ENCODE measurements at regions not wholly inside any gene's neighbourhood (a gene's known extent, or its start where the extent isn't known, plus 50 kb on each side); places are given as distances from the start of the nearest gene placed in this dataset.

- TF ChIP-seq CTCF (IDR thresholded peaks at IDR 0.05; ENCODE audit: low read depth, low read length, poor library complexity, severe bottlenecking) (no peak), EZH2phosphoT487 (IDR thresholded peaks at IDR 0.05; ENCODE audit: borderline replicate concordance, low read length) (no peak)
- no peaks in the 10 kb centered on the region for H3F3A ChIP-seq (ENCODE audit: control insufficient read depth, insufficient read depth)
- no peaks in the 10 kb centered on the region for H3K4me1 ChIP-seq (ENCODE audit: control insufficient read depth, low read length)
- no peaks in the 10 kb centered on the region for H3K9me2 ChIP-seq (replicated peaks; ENCODE audit: control insufficient read depth, low read length)
- no peaks in the 10 kb centered on the region for H3K36me3 ChIP-seq (ENCODE audit: control insufficient read depth, low read length)
- no peaks in the 10 kb centered on the region for H3K27me3 ChIP-seq (ENCODE audit: control insufficient read depth, low read length)
- no peaks in the 10 kb centered on the region for H3K79me2 ChIP-seq (ENCODE audit: control insufficient read depth, low read length)
- no peak overlapping the region for H3K4me3 ChIP-seq (ENCODE audit: low read length)
- H3K9me3 ChIP-seq (ENCODE audit: control insufficient read depth, insufficient read depth, low read length) = no peaks in the 10 kb centered on the region; the same call in 1 of the 2 replicates
- H3K4me2 ChIP-seq (ENCODE audit: low read length) = no peak overlapping the region
- no peaks in the 10 kb centered on the region for H4K20me1 ChIP-seq (ENCODE audit: control insufficient read depth, insufficient read depth, low read depth, low read length)
- no peak overlapping the region for H3K27ac ChIP-seq (ENCODE audit: low read depth, low read length)
These were observed 870.2 kb downstream of the SI start for GRCh38 chr3:164208048-164208447.

- Histone ChIP-seq H4K20me1 (ENCODE audit: control insufficient read depth, insufficient read depth, low read depth, low read length) (no peaks in the 10 kb centered on the region), H3K27ac (ENCODE audit: low read depth, low read length) (no peak overlapping the region), H3K9me3 (ENCODE audit: control insufficient read depth, insufficient read depth, low read length) (no peaks in the 10 kb centered on the region), H3K4me3 (ENCODE audit: low read length) (no peak overlapping the region), H3K4me2 (ENCODE audit: low read length) (no peak overlapping the region), H3K4me1 (ENCODE audit: control insufficient read depth, low read length) (no peaks in the 10 kb centered on the region), H3K27me3 (ENCODE audit: control insufficient read depth, low read length) (no peaks in the 10 kb centered on the region), H3K36me3 (ENCODE audit: control insufficient read depth, low read length) (no peaks in the 10 kb centered on the region), H3K79me2 (ENCODE audit: control insufficient read depth, low read length) (no peaks in the 10 kb centered on the region), H3F3A (ENCODE audit: control insufficient read depth, insufficient read depth) (no peaks in the 10 kb centered on the region), H3K9me2 (replicated peaks; ENCODE audit: control insufficient read depth, low read length) (no peaks in the 10 kb centered on the region)
- TF ChIP-seq CTCF (IDR thresholded peaks at IDR 0.05; ENCODE audit: low read depth, low read length, poor library complexity, severe bottlenecking) (no peak), EZH2phosphoT487 (IDR thresholded peaks at IDR 0.05; ENCODE audit: borderline replicate concordance, low read length) (no peak)
These were observed 878.1 kb downstream of the SI start for GRCh38 chr3:164200053-164200823.

GRCh38 chr3:164196477-164196876 lies 881.8 kb downstream of the SI start:
- Histone ChIP-seq H3K27ac (ENCODE audit: low read depth, low read length) (no peak overlapping the region), H3K4me2 (ENCODE audit: low read length) (no peak overlapping the region), H4K20me1 (ENCODE audit: control insufficient read depth, insufficient read depth, low read depth, low read length) (no peaks in the 10 kb centered on the region), H3K36me3 (ENCODE audit: control insufficient read depth, low read length) (no peaks in the 10 kb centered on the region), H3K27me3 (ENCODE audit: control insufficient read depth, low read length) (no peaks in the 10 kb centered on the region), H3K4me3 (ENCODE audit: low read length) (no peak overlapping the region), H3K9me2 (replicated peaks; ENCODE audit: control insufficient read depth, low read length) (no peaks in the 10 kb centered on the region), H3K4me1 (ENCODE audit: control insufficient read depth, low read length) (no peaks in the 10 kb centered on the region), H3F3A (ENCODE audit: control insufficient read depth, insufficient read depth) (no peaks in the 10 kb centered on the region), H3K9me3 (ENCODE audit: control insufficient read depth, insufficient read depth, low read length) (no peaks in the 10 kb centered on the region), H3K79me2 (ENCODE audit: control insufficient read depth, low read length) (no peaks in the 10 kb centered on the region)
- TF ChIP-seq CTCF (IDR thresholded peaks at IDR 0.05; ENCODE audit: low read depth, low read length, poor library complexity, severe bottlenecking) (no peak), EZH2phosphoT487 (IDR thresholded peaks at IDR 0.05; ENCODE audit: borderline replicate concordance, low read length) (no peak)

Data from DOHH2 (cell line).